Germinal center (tissue), 1 donor: ENCODE measurements at regions not wholly inside any gene's neighbourhood (a gene's known extent, or its start where the extent isn't known, plus 50 kb on each side); places are given as distances from the start of the nearest gene placed in this dataset.

Source experiments
- DNase-seq: peaks from one replicate; pipeline ENCODE4 v3.0.0; 2012; ENCODE audit warnings: mixed read lengths, low spot score

GRCh38 chr9:110058304-110058953 lies 149.5 kb downstream of the C9orf152 start:
- peak; percentile 60 for DNase-seq

- no peak for DNase-seq
These were observed 148.5 kb downstream of the C9orf152 start for GRCh38 chr9:110059461-110059860.

- no peak for DNase-seq
These were observed 143.2 kb downstream of the C9orf152 start for GRCh38 chr9:110064803-110065202.

GRCh38 chr9:110065532-110065931 lies 142.4 kb downstream of the C9orf152 start:
- no peak for DNase-seq

- no peak for DNase-seq
These were observed 140.8 kb downstream of the C9orf152 start for GRCh38 chr9:110066929-110067716.

- DNase-seq: no peak
These were observed 139.7 kb downstream of the C9orf152 start for GRCh38 chr9:110068212-110068611.

- DNase-seq: no peak
These were observed 138.4 kb downstream of the C9orf152 start for GRCh38 chr9:110069326-110070248.

GRCh38 chr9:110072597-110073355 lies 135.2 kb downstream of the C9orf152 start:
- no peak for DNase-seq

GRCh38 chr9:110073356-110073905 lies 134.5 kb downstream of the C9orf152 start:
- no peak for DNase-seq

GRCh38 chr9:110076894-110077725 lies 130.8 kb downstream of the C9orf152 start:
- DNase-seq: no peak

GRCh38 chr9:110077925-110078324 lies 130.0 kb downstream of the C9orf152 start:
- DNase-seq: no peak

- no peak for DNase-seq
These were observed 129.4 kb downstream of the C9orf152 start for GRCh38 chr9:110078604-110079003.

- no peak for DNase-seq
These were observed 126.6 kb downstream of the C9orf152 start for GRCh38 chr9:110081395-110081794.

- no peak for DNase-seq
These were observed 124.1 kb downstream of the C9orf152 start for GRCh38 chr9:110083866-110084265.

GRCh38 chr9:110086537-110086936 lies 121.4 kb downstream of the C9orf152 start:
- no peak for DNase-seq

- DNase-seq: no peak
These were observed 120.4 kb downstream of the C9orf152 start for GRCh38 chr9:110087605-110088004.

- no peak for DNase-seq
These were observed 119.9 kb downstream of the C9orf152 start for GRCh38 chr9:110088099-110088498.

GRCh38 chr9:110089681-110090370 lies 118.1 kb downstream of the C9orf152 start:
- DNase-seq: no peak

- no peak for DNase-seq
These were observed 115.2 kb downstream of the C9orf152 start for GRCh38 chr9:110092792-110093191.

GRCh38 chr9:110093417-110093816 lies 114.5 kb downstream of the C9orf152 start:
- DNase-seq: no peak
